Transverse colon (tissue), 4 donors: ENCODE measurements at regions not wholly inside any gene's neighbourhood (a gene's known extent, or its start where the extent isn't known, plus 50 kb on each side); places are given as distances from the start of the nearest gene placed in this dataset.

ENCODE experiments used
- EP300 ChIP-seq: sonication (generic); formaldehyde crosslinking; IDR thresholded peaks from one replicate; pipeline ENCODE4 v1.6.1; 2017; ENCODE audit warnings: antibody characterized with exemption, low read depth
- POLR2A ChIP-seq: fragments of 450-650 bp; IDR thresholded peaks from one replicate; pipeline ENCODE4 v1.6.1; 2016; ENCODE audit warnings: antibody characterized with exemption, mild to moderate bottlenecking, moderate library complexity
- POLR2AphosphoS5 ChIP-seq, 3 donors: sonication (generic); formaldehyde crosslinking; IDR thresholded peaks; one replicate each; pipeline ENCODE4 v1.6.1; 2016; ENCODE audit warnings: antibody characterized with exemption in 3 of 3
- TF ChIP-seq, protein P1 (sequence below), 5 experiments: fragments of 200-600 bp in 3 of 5; fragments of 450-650 bp in 2 of 5; sonication (generic) in 3 of 5; IDR thresholded peaks; 1 replicate in 2 of 5; 2 replicates in 3 of 5; pipeline ENCODE4 v1.5.1; 2016 to 2017; ENCODE audit warnings: antibody characterized with exemption in 5 of 5, inconsistent platforms in 3 of 5, mild to moderate bottlenecking in 2 of 5, moderate library complexity in 1 of 5

DNA sequence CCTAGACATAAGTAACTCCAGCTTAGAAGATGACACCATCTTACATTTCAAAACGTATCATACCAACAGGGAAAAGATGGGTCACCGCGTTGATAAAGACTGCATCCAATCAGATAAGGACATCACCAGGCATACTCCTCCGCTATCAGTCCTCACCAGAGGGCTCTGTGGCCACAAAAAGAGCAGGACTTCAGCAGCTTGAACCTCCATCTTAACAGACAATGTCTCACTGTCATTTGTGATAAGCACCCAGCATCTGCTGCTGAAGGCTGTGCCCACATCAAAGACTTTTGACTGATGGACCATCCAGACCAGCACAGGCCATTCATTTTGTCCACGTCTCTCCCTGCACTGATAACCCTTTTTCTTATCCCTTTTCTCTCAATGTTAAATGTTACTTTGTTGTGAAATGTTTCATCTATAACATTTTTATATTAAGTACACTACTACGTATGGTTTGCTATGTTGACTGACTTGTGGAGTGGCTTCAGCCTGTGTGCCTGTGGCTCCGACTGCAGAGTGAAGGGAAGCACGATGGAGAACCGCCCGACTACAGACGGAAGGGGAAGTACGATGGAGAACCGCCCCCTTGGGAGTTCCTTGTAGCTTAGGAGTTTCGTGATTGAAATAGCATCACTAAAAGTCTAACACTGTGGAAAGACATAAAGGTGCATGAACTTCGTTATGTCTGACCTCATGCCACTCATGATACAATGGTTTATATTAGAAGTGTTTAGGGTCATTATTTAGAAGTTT lies 595.4 kb upstream of the AGA start:
- TF ChIP-seq, protein P1, sequence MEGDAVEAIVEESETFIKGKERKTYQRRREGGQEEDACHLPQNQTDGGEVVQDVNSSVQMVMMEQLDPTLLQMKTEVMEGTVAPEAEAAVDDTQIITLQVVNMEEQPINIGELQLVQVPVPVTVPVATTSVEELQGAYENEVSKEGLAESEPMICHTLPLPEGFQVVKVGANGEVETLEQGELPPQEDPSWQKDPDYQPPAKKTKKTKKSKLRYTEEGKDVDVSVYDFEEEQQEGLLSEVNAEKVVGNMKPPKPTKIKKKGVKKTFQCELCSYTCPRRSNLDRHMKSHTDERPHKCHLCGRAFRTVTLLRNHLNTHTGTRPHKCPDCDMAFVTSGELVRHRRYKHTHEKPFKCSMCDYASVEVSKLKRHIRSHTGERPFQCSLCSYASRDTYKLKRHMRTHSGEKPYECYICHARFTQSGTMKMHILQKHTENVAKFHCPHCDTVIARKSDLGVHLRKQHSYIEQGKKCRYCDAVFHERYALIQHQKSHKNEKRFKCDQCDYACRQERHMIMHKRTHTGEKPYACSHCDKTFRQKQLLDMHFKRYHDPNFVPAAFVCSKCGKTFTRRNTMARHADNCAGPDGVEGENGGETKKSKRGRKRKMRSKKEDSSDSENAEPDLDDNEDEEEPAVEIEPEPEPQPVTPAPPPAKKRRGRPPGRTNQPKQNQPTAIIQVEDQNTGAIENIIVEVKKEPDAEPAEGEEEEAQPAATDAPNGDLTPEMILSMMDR (IDR thresholded peaks at IDR 0.05) = no peak
- TF ChIP-seq POLR2A = no peak
- TF ChIP-seq POLR2AphosphoS5 (IDR thresholded peaks at IDR 0.05) = no peak
- no peak for TF ChIP-seq EP300
